GM19463 (cell line): ENCODE measurements at regions not wholly inside any gene's neighbourhood (a gene's known extent, or its start where the extent isn't known, plus 50 kb on each side); places are given as distances from the start of the nearest gene placed in this dataset.
"Not testable (repeated sequence)": the region's sequence is repeated elsewhere in the genome, so short reads cannot be mapped to it uniquely, and the experiment has no call there.

Source experiments
- ATAC-seq: cut with Tn5 transposase; IDR thresholded peaks from one replicate; pipeline ENCODE4 v1.9.1; 2021; ENCODE audit warnings: mild to moderate bottlenecking, moderate library complexity; ENCODE audit not compliant: unreplicated experiment

DNA sequence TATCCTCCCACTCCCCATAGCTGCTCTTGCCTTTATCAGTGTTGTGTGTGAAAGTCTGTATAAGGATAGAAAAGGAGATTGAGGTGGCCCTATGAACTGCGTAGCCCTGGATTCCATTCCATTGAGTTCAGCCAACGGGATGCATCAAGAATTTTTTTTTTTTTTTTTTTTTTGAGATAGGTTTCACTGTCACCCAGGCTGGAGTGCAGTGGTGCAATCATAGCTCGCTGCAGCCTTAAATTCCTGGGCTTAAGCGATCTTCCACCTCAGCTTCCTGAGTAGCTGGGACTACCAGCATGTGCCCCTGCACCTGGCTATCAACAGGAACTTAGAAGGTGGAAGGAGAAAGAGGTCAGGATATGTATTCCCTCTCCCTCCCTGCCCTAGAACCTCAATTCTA, 187.2 kb upstream of the SPRY1 start:
- no peak for ATAC-seq

DNA sequence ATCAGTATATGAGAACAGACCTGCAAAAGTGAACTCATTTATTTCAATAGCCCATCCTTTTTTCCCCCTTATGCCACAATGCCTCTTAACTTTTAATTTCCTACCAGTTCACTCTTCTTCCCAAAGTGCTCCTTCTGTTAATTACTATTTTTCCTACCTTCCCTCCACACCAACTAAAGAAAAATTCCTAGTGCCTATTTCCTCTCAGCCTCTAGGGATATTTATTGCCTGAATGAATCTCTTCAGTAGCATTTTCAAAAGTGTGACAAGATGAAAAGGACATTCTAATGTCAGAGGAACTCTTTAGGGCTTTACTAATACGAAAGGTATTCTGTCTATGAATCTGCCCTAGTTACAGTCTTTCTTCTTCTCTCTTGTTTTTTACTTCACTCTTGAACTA, 181.1 kb upstream of the SPRY1 start:
- no peak for ATAC-seq

DNA sequence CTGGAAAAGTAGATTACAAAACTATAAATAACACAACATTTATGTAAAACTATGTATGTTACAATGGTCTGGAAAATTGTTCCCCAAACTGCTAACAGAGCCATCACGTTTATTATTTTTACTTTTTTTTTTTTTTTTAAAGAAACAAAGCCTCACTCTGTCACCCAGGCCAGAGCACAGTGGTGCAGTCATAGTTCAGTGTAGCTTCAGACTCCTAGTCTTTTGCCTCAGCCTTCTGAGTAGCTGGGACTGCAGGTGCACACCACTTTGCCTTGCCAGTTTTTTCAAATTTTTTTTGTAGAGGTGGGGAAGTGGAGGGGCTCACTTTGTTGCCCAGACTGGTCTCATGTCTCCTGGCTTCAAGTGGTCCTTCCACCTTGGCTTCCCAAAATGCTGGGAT, 180.1 kb upstream of the SPRY1 start:
- no peak for ATAC-seq

DNA sequence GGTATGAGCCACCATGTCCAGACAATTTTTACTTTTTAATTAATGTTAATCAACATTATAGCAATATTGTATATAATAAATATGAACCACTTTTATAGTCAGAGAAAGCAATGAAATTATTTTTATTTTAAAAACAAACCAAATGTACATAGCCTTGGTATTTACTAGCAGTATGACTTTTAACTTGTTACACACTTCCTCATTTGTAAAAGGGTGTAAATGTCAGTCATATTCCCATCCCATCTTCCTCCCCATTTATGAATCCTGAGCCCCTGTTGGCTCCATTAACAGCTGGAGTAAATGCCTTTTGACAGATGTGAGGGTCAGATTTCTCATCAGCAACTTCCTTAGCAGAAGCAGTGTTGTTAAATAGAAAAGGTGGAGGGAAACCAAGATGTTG, 179.6 kb upstream of the SPRY1 start:
- ATAC-seq: no peak

DNA sequence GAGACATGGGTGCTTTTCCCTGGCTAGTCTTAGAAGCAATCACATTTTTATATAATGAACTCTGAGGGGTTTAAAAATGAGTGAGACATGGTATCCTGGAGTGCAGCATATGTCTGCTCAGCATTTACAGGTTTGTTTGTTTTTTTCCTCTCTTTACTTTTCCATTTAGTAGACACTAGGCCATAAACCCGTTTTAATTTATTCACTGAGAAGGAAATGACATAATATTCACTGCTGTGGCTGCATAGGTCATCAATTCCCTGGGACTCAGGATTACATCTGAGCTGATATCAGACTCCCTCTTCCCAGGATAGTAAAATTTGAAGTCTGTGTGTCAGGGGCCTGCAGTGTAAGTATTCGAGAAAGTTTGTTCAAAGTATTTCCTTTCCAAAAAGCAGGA, 178.9 kb upstream of the SPRY1 start:
- no peak for ATAC-seq

GRCh38 chr4:123218981-123219380, 177.6 kb upstream of the SPRY1 start:
- no peak for ATAC-seq

DNA sequence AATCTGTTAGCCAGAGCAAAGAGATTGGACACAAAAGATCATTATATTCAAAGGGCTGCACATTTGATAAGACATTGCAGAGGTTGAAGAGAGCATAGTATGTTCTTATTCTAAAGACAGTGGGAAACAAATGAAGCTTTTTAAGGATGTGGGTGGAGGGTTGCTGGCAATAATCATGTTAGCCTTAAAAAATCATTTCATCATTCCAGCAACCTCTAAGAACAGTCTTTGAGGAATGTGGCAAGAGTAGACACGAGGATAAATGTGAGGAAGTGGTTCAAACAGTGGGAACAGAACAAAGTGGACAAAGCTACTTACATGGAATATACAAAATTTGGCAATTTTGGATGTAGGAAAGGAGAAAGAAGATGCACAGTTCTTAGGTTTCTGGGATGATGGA, 167.3 kb upstream of the SPRY1 start:
- ATAC-seq: no peak

- ATAC-seq: no peak
Observed at GRCh38 chr4:123230061-123230460, 166.5 kb upstream of the SPRY1 start.

GRCh38 chr4:123232439-123232838, 164.2 kb upstream of the SPRY1 start:
- ATAC-seq: no peak

DNA sequence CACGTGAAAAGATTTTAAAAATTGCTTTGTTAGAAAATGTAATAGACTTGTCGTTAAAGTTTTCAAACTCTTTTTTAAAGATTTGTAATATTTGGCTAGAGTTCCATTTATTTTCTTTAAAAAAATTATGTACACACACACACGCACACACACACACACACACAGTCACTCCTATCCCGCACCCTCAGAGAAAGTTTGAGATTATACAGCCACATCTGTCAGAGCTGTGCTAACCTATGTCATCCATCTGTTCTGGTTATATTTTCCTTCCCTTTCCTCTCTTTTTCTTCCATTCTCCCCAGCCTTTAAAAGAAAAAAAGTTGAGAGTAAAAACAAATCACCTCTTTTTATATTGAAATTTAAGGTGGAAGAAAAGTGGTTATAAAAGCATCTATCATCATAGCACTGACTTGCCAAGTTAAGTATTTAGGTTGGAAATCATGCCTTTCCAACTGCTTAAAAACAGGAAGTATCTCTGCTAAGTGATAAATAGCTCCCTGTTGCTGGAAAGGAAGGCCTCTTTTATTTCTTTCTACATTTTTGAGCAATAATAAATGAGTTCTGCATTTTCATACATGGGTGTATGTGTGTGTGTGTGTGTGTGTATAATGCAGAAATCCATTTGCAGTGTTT, 163.3 kb upstream of the SPRY1 start:
- ATAC-seq: no peak

- ATAC-seq: no peak
Observed at GRCh38 chr4:123234955-123235354, 161.6 kb upstream of the SPRY1 start.

GRCh38 chr4:123235431-123235830, 161.2 kb upstream of the SPRY1 start:
- no peak for ATAC-seq

- ATAC-seq: no peak
Observed at GRCh38 chr4:123236606-123237005, 160.0 kb upstream of the SPRY1 start.

DNA sequence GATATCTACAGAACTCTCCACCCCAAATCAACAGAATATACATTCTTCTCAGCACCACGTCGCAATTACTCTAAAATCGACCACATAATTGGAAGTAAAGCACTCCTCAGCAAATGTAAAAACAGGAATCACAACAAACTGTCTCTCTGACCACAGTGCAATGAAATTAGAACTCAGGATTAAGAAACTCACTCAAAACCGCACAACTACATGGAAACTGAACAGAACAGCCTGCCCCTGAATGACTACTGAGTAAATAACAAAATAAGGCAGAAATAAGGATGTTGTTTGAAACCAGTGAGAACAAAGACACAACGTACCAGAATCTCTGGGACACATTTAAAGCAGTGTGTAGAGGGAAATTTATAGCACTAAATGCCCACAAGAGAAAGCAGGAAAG, 156.3 kb upstream of the SPRY1 start:
- not testable (repeated sequence) for ATAC-seq

GRCh38 chr4:123243220-123243619, 153.4 kb upstream of the SPRY1 start:
- not testable (repeated sequence) for ATAC-seq

DNA sequence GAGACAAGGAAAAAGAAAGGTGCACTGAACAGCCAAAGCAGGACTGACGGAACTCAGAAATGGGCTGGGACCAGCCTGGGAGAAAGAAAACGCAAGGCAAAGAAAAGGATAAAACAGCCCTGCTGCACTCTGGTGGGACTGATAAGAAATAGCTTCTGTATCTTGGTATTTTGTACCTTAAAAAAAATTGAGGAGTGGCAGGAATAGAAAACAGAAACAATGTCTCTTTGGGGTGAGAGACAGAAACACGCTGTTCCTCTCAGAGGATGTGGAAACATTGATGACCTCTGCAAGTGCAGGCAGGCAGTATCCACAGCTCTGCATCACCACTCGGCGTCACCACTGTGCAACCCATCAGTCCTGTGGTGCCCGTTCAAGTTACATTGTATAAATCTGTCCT, 152.5 kb upstream of the SPRY1 start:
- ATAC-seq: peak; percentile 58

DNA sequence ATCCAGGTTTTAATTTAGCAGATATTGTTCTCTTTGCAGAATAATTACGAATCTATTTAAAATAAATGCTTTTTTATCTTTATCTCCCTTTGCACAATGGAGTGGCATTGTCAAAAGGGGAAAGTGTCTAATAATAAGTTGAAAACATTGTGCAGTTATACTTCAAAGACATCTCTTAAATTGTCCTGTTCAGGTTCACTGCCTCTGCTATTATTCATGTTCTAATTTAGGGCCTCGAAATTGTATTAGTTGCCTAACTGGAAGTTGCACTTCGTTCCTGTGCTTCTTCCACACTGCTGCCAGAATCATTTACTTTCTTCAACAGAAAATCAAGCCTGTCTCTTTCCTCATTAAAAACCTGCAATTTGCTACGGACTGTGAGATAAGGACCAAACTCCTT, 150.5 kb upstream of the SPRY1 start:
- ATAC-seq: no peak

DNA sequence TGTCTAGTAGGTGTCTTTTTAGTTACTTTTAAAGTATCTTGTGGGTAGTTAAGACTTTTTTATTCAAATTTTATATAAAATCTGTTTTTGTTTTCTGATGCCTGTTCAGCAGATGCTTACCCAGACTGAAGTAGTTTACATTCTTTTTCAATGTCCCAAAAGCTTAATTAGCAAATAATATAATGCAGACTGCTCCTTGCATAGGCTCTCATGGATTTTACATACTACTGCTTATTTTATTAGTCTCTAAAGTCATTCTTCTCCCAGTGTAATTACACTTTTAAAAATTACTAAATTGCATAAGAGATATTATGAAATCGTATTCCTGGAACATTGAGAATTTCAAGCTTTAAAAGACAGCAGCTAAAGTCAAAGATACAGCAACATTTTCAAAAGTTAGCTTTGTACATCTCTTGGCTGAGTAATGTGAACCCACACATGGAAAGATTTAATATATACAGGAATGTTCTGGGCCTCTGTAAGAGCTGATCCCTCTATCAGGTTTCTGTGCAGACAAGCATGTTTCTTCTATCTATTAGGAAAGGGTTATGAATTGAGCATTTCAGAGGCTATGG, 148.4 kb upstream of the SPRY1 start:
- no peak for ATAC-seq

- ATAC-seq: no peak
Observed at GRCh38 chr4:123249821-123250220, 146.8 kb upstream of the SPRY1 start.

- ATAC-seq: no peak
Observed at GRCh38 chr4:123250843-123251242, 145.8 kb upstream of the SPRY1 start.

- ATAC-seq: no peak
Observed at GRCh38 chr4:123255971-123256370, 140.6 kb upstream of the SPRY1 start.

GRCh38 chr4:123256901-123257300, 139.7 kb upstream of the SPRY1 start:
- ATAC-seq: no peak

- no peak for ATAC-seq
Observed at GRCh38 chr4:123257591-123257990, 139.0 kb upstream of the SPRY1 start.
